Heart left ventricle (tissue), 13 donors: ENCODE measurements at regions not wholly inside any gene's neighbourhood (a gene's known extent, or its start where the extent isn't known, plus 50 kb on each side); places are given as distances from the start of the nearest gene placed in this dataset.

Source experiments
- POLR2A ChIP-seq, 2 donors: fragments of 450-650 bp; IDR thresholded peaks; one replicate each; pipeline ENCODE4 v1.6.1; 2017; ENCODE audit warnings: antibody characterized with exemption in 2 of 2, mild to moderate bottlenecking in 2 of 2, moderate library complexity in 2 of 2
- TF ChIP-seq, protein P1 (sequence below), 12 donors: fragments of 200-600 bp; sonication (generic) in 4 of 12; IDR thresholded peaks; one replicate each; pipeline versions ENCODE4 v1.5.0 to v1.8.0; 2018 to 2022; ENCODE audit warnings: antibody characterized with exemption in 12 of 12, mild to moderate bottlenecking in 5 of 12
- donor health status: ischemic (EF 13 %, LVEDD 7.1; RV severe dilation, severe dysfunction).
- donor health status: DM: no; HTN: yes; CAD: no.
- donor health status: DM: no; HTN: no; CAD: no.
- donor health status: ischemic (EF 25% LVEDD 6.9; RV normal size, moderate dysfunction).
- donor health status: ischemic (EF 25% LVEDD 5.7; RV mildly dilated, moderate dysfunction).
- donor health status: ischemic (EF 35%, LVEDD 5.7; RV mildly dilated, moderate dysfunction).
- donor health status: nonischemic (EF 11% LVEDD 7.7; RV severe dilation, severe dysfunction).
- donor health status: DM: yes; HTN: yes; CAD: no.
- donor health status: PGD.
- donor health status: ischemic (EF 29% LVEDD 5.4; RV normal size, mild dysfunction).
- donor health status: nonischemic (EF 23%, LVEDD 6.1; RV moderate dilation, normal function).

DNA sequence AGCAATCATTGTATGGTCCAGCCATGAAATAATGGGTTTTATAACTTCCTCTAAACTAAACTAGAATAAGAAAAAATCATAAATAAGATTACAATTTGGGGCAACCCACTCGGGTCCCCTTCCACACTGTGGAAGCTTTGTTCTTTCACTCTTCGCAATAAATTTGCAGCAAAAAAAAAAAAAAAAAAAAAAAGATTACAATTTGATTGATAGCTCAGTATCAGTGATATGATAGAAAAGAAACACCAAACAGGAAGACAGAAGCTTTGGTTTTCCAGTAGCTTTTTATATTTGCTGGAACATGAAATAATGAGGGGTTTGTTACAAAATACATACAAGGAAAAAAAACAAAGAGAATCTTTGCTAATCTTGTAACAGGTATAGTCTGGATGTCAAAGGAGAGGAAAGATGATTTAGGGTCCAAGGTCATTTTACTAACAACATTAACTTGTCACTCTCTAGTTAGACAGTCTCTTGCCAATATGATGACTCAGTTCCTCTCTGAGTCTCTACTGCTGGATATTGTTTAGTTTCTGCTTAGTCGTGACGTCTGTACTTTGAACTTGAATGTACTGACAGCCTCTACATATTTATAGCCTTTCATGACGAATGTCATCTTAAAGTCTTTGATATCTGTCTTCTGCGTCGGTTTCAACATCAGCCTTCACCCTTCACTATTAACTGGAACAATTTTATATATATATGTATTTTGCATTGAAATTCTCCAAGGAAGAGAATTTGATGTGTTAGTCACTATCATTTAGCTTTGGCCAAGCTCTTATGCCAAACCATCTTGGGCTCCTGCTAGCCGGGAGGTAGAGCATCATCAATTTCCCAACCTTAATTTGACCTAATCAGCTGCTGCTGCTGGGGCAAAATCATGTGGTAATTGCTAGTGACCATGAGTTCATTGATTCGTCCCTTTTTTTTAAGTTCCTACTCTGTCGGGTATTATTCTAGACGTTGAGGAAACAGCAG lies 213.1 kb upstream of the STXBP5 start:
- no peak for TF ChIP-seq POLR2A (IDR thresholded peaks at IDR 0.05)
- TF ChIP-seq, protein P1, sequence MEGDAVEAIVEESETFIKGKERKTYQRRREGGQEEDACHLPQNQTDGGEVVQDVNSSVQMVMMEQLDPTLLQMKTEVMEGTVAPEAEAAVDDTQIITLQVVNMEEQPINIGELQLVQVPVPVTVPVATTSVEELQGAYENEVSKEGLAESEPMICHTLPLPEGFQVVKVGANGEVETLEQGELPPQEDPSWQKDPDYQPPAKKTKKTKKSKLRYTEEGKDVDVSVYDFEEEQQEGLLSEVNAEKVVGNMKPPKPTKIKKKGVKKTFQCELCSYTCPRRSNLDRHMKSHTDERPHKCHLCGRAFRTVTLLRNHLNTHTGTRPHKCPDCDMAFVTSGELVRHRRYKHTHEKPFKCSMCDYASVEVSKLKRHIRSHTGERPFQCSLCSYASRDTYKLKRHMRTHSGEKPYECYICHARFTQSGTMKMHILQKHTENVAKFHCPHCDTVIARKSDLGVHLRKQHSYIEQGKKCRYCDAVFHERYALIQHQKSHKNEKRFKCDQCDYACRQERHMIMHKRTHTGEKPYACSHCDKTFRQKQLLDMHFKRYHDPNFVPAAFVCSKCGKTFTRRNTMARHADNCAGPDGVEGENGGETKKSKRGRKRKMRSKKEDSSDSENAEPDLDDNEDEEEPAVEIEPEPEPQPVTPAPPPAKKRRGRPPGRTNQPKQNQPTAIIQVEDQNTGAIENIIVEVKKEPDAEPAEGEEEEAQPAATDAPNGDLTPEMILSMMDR (IDR thresholded peaks at IDR 0.05), result no peak
